NCI-H2107 treated with DMSO at 0.1 percent for 48 hours (cell line): ENCODE measurements at regions not wholly inside any gene's neighbourhood (a gene's known extent, or its start where the extent isn't known, plus 50 kb on each side); places are given as distances from the start of the nearest gene placed in this dataset.

ENCODE experiments used
- DNase-seq: peaks from one replicate; lab custom pipeline; 2025; ENCODE audit not compliant: unreplicated experiment; lab: John Stamatoyannopoulos, UW

DNA sequence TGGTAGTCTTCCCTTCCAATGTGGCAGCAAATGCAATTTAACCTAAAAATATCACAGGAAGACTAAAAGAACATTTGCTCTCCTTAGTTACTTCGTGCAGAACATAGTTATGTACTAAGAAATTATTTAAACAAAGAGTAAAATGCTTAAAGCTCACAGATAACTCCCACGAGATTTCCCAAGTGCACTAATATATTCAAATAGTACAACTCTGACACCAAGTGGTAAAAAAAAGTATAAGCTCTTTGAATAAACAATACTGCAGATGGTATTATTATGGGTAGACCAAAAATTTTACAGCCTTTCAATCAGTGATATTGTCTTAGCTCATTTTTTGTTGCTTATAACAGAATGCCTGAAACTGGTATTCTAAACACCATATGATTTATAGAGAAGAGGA is 52.8 kb upstream of the FILIP1 start:
- DNase-seq = peak; percentile 25

DNA sequence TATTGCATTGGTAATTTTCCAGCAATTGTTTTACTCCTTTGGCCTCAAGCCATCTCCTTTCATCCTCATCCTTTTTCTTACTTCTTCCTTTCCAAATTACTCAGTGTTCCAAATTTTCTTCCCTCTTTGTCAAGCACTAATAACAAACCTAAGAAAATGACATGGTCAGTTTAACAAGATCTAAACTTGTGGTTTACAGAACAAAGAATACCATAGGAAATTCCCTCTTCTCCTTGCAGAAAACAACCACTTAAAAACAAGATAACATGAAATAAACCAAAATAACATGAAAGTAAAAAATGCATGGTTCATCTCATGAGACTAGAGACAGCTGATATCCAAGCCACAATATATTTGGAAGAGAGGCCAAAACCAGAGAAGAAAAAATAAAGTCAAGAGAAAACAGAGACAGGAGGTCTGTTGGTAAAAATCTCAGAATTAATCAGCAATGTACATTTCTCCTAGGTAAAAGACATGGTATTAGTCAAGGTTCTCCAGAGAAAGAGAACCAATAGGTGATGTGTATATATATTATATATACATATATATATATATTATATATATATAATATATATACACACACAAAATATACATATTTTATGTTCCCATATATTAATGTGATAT is 51.0 kb upstream of the SENP6 start:
- DNase-seq = no peak

DNA sequence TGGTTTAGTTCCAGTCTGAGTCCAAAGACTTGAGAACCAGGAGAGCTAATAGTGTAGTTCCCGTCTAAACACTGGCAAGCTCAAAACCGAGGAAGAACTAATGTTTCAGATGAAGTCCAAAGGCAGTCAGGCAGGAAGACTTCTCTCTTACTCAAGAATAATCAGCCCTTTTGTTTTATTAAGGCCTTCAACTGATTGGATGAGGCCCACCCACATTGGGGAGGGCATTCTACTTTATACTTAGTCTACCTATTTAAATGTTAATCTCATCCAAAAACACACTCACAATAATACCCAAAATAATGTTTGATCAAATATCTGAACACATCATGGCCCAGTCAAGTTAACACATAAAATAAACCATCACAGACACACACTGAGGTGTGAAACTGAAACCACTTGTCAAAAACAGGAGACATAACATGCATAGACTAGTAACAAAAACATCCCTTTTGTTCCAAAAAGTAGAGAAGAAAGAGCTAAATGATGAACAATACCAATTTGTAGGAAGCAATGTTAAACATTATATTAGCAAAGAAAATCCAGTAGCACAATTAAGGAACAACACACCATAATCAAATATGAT is 50.2 kb upstream of the SENP6 start:
- DNase-seq = no peak
